ENCODE measurements at regions not wholly inside any gene's neighbourhood (a gene's known extent, or its start where the extent isn't known, plus 50 kb on each side); places are given as distances from the start of the nearest gene placed in this dataset.

GRCh38 chr5:72015103-72015548 lies 92.1 kb upstream of the MAP1B start:
- no peak for TF ChIP-seq POLR2A (IDR thresholded peaks at IDR 0.05; ENCODE audit: low read depth)
- no peak for TF ChIP-seq EP300 (IDR thresholded peaks at IDR 0.05)
- TF ChIP-seq CTCF (IDR thresholded peaks at IDR 0.05) = no peak
- no peak for TF ChIP-seq POLR2AphosphoS5 (IDR thresholded peaks at IDR 0.05)
- H3K9me3 ChIP-seq = no peaks in the 10 kb centered on the region
- no peak overlapping the region for H3K27ac ChIP-seq (replicated peaks in 1 of 4)
- no peak overlapping the region for H3K4me3 ChIP-seq
- peak; percentile 66 for DNase-seq (ENCODE audit: extremely low spot score)
- H3K36me3 ChIP-seq = no peaks in the 10 kb centered on the region
- H3K27me3 ChIP-seq = no peaks in the 10 kb centered on the region
- intact Hi-C loops (cut with DNase I) = loop anchor here (5.0 kb wide), 1 partner anchor 233 kb away; no protein-coding TSS in a partner anchor
- peaks cover 3 to 14% (median 10%) of the 10 kb centered on the region in 4 donors for H3K4me1 ChIP-seq
- WGBS = 61% methylated on average over 7 of the region's 7 CpGs

- Histone ChIP-seq H3K4me1 (peaks cover 3 to 14% (median 10%) of the 10 kb centered on the region in 4 donors), H3K36me3 (no peaks in the 10 kb centered on the region), H3K27ac (replicated peaks in 1 of 4) (no peak overlapping the region), H3K27me3 (no peaks in the 10 kb centered on the region), H3K9me3 (no peaks in the 10 kb centered on the region), H3K4me3 (no peak overlapping the region)
- peak; percentile 10 for DNase-seq (ENCODE audit: extremely low spot score)
- WGBS = 40% methylated on average over 1 of the region's 1 CpG
- intact Hi-C loops (cut with DNase I) = loop anchor here (5.0 kb wide), 1 partner anchor 236 kb away; no protein-coding TSS in a partner anchor
- TF ChIP-seq POLR2A (IDR thresholded peaks at IDR 0.05; ENCODE audit: low read depth) (no peak), EP300 (IDR thresholded peaks at IDR 0.05) (no peak), CTCF (IDR thresholded peaks at IDR 0.05) (peak; percentile 62 to 93 (median 65)), POLR2AphosphoS5 (IDR thresholded peaks at IDR 0.05) (no peak)
Observed at GRCh38 chr5:72018143-72018803, 89.0 kb upstream of the MAP1B start.

GRCh38 chr5:72020161-72020983 lies 86.9 kb upstream of the MAP1B start:
- H3K36me3 ChIP-seq = no peaks in the 10 kb centered on the region
- intact Hi-C loops (cut with DNase I) = no loop called here
- WGBS = 64% methylated on average over 4 of the region's 4 CpGs
- H3K4me1 ChIP-seq = peaks cover 0 to under 1% (median under 1%) of the 10 kb centered on the region in 4 donors
- TF ChIP-seq POLR2AphosphoS5 (IDR thresholded peaks at IDR 0.05) (no peak), CTCF (IDR thresholded peaks at IDR 0.05) (no peak), POLR2A (IDR thresholded peaks at IDR 0.05; ENCODE audit: low read depth) (no peak), EP300 (IDR thresholded peaks at IDR 0.05) (no peak)
- H3K27ac ChIP-seq (replicated peaks in 1 of 4) = no peak overlapping the region
- no peaks in the 10 kb centered on the region for H3K27me3 ChIP-seq
- H3K4me3 ChIP-seq = no peak overlapping the region
- peak; percentile 57 for DNase-seq (ENCODE audit: extremely low spot score)
- H3K9me3 ChIP-seq = peaks cover 0 to 4% (median 0%) of the 10 kb centered on the region in 4 donors

- DNase-seq (ENCODE audit: extremely low spot score) = peak; percentile 83
- Histone ChIP-seq H3K9me3 (peaks cover 0 to 4% (median 0%) of the 10 kb centered on the region in 4 donors), H3K36me3 (no peaks in the 10 kb centered on the region), H3K27ac (replicated peaks in 1 of 4) (no peak overlapping the region), H3K27me3 (no peaks in the 10 kb centered on the region), H3K4me3 (no peak overlapping the region), H3K4me1 (no peaks in the 10 kb centered on the region)
- WGBS = 96% methylated on average over 8 of the region's 8 CpGs
- intact Hi-C loops (cut with DNase I) = no loop called here
- TF ChIP-seq POLR2A (IDR thresholded peaks at IDR 0.05; ENCODE audit: low read depth) (no peak), POLR2AphosphoS5 (IDR thresholded peaks at IDR 0.05) (no peak), EP300 (IDR thresholded peaks at IDR 0.05) (no peak), CTCF (IDR thresholded peaks at IDR 0.05) (no peak)
Observed at GRCh38 chr5:72021651-72022357, 85.5 kb upstream of the MAP1B start.

Measured in esophagus muscularis mucosa (tissue), 4 donors.